HG03469 (cell line): ENCODE measurements at regions not wholly inside any gene's neighbourhood (a gene's known extent, or its start where the extent isn't known, plus 50 kb on each side); places are given as distances from the start of the nearest gene placed in this dataset.
"Not testable (repeated sequence)": the region's sequence is repeated elsewhere in the genome, so short reads cannot be mapped to it uniquely, and the experiment has no call there.

ENCODE experiments used
- ATAC-seq: cut with Tn5 transposase; IDR thresholded peaks from one replicate; pipeline ENCODE4 v1.9.1; 2021; ENCODE audit warnings: mild to moderate bottlenecking, moderate library complexity, moderate number of reproducible peaks; ENCODE audit not compliant: unreplicated experiment

GRCh38 chr1:238787471-238787870 is 598.9 kb upstream of the CHRM3 start:
- ATAC-seq = no peak

GRCh38 chr1:238783633-238784032 is 602.7 kb upstream of the CHRM3 start:
- no peak for ATAC-seq

- no peak for ATAC-seq
These were observed 606.7 kb upstream of the CHRM3 start for GRCh38 chr1:238779716-238780115.

- no peak for ATAC-seq
These were observed 608.3 kb upstream of the CHRM3 start for GRCh38 chr1:238778113-238778512.

GRCh38 chr1:238777551-238777950 is 608.8 kb upstream of the CHRM3 start:
- no peak for ATAC-seq

- ATAC-seq = no peak
These were observed 610.2 kb upstream of the CHRM3 start for GRCh38 chr1:238776126-238776525.

GRCh38 chr1:238772322-238772721 is 614.0 kb upstream of the CHRM3 start:
- ATAC-seq = no peak

- ATAC-seq = no peak
These were observed 619.0 kb upstream of the CHRM3 start for GRCh38 chr1:238767321-238767720.

GRCh38 chr1:238764779-238765178 is 621.6 kb upstream of the CHRM3 start:
- ATAC-seq = no peak

- no peak for ATAC-seq
These were observed 633.1 kb upstream of the CHRM3 start for GRCh38 chr1:238753252-238753651.

- ATAC-seq = no peak
These were observed 634.0 kb upstream of the CHRM3 start for GRCh38 chr1:238752327-238752726.

- ATAC-seq = no peak
These were observed 641.3 kb upstream of the CHRM3 start for GRCh38 chr1:238745069-238745468.

GRCh38 chr1:238738892-238739291 is 647.5 kb upstream of the CHRM3 start:
- ATAC-seq = no peak

- ATAC-seq = no peak
These were observed 658.7 kb upstream of the CHRM3 start for GRCh38 chr1:238727670-238728069.

- no peak for ATAC-seq
These were observed 663.6 kb upstream of the CHRM3 start for GRCh38 chr1:238722812-238723211.

- ATAC-seq = no peak
These were observed 675.7 kb upstream of the CHRM3 start for GRCh38 chr1:238710697-238711096.

- no peak for ATAC-seq
These were observed 685.3 kb upstream of the CHRM3 start for GRCh38 chr1:238701024-238701423.

GRCh38 chr1:238690415-238690814 is 696.0 kb upstream of the CHRM3 start:
- no peak for ATAC-seq

- not testable (repeated sequence) for ATAC-seq
These were observed 701.8 kb upstream of the CHRM3 start for GRCh38 chr1:238684576-238684975.

GRCh38 chr1:238681451-238681850 is 704.9 kb upstream of the CHRM3 start:
- no peak for ATAC-seq

GRCh38 chr1:238681021-238681420 is 705.3 kb upstream of the CHRM3 start:
- ATAC-seq = no peak

GRCh38 chr1:238677567-238677966 is 708.8 kb upstream of the CHRM3 start:
- no peak for ATAC-seq

- ATAC-seq = no peak
These were observed 711.1 kb upstream of the CHRM3 start for GRCh38 chr1:238675221-238675620.

GRCh38 chr1:238674316-238674715 is 712.1 kb upstream of the CHRM3 start:
- ATAC-seq = no peak
